Ureter (tissue), 1 donor: ENCODE measurements at regions not wholly inside any gene's neighbourhood (a gene's known extent, or its start where the extent isn't known, plus 50 kb on each side); places are given as distances from the start of the nearest gene placed in this dataset.
"Not testable (repeated sequence)": the region's sequence is repeated elsewhere in the genome, so short reads cannot be mapped to it uniquely, and the experiment has no call there.

Source experiments
- DNase-seq: peaks from one replicate; pipeline ENCODE4 v3.0.0-alpha.2; 2020; ENCODE audit warnings: low spot score
- donor health status: DM: yes; HTN: yes; CAD: no.

DNA sequence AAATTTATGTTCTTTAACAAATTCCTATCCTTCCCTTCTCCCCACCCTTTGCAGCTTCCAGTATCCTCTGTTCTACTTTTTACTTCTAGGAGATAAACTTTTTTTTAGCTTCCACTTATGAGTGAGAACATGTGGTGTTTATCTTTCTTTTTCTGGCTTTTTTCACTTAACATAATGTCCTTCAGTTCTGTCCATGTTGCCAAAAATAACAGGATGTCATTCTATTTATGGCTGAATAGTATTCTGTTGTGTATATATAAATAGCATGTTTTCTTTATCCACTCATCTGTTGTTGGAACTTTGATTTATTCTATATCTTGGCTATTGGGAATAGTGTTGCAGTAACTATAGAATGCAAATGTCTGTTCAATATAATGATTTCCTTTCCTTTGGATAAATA is 1191.2 kb downstream of the CNTNAP5 start:
- no peak for DNase-seq

DNA sequence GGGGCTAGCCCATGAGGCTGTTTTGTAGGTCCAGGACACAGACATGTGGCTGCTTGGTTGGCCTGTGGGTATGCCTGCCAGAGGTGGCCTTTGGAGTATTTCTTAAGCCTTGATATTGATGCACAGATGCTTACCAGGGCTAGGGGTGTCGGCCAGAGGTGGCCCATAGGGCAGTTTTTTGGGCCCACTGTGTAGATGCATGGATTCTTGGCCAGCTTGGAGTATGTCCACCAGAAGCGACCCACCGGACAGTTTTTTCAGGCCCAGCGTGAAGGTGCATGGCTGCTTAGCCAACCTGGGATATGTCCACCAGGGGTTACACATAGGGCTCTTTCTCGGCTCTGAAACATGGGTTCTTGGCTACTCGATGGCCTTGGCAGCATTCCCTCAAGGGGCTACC is 1199.1 kb downstream of the CNTNAP5 start:
- DNase-seq: no peak

DNA sequence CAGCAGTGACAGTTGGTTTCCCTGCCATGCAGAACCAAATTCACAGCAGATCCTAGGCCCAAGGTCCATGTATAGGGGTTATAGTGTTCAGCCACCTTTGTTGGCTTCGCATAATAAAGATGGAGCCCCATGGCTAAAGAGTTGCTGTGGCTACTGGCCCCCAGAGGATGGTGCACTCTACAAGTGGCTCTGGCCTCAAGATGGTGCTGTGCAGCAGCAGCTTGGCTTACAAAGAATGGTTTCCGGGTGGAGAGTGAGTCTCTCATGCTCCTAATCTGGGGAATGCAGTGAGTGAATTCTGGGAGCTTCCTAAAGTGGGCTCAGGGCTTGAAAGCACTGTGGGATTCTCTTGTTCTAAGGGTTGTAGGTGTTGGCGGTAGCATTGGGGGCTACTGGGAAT is 1199.7 kb downstream of the CNTNAP5 start:
- no peak for DNase-seq

DNA sequence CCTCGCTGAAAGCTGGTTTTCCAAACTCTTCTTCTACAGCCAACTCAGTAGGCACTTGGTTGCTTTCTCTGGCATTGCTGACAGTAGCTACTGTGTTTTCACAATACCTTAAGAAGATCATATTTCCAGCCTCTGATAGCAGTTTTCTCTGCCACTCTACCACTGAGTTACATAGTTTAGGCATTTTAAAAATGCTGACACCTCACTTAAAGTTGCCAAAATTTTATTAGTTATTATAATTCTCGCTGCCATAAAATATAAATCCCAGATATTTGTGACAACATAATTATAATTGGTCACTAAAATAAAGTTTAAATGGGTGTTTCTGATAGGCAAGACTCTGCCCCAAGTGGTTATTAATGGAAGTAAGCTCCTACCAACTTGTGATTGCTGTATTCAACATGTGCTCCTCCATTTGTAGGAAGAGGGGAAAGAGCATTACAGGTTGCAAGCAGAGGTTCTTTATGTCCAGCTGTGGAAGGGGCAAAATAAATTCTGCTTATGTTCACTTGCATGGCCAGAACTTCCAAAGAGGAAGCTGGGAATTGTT is 1202.8 kb downstream of the CNTNAP5 start:
- no peak for DNase-seq

DNA sequence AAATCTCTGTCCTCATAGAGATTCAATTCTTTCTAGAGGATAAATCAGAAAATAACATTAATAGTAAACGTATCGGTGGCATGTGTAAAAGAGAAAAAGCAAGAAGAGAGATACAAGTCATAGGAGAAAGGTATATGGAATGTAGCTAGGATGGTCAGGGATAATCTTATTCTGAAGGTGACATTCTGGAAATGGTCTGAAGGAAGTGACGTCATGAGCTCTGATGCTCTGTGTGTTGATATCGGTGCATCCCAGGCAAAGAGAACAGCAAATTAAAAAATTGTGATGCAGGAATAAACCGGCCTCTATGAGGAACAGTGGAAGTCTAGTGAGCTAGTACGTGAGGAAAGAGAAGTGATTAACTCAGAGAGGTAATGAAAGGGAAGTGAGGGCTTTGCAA is 1215.8 kb downstream of the CNTNAP5 start:
- no peak for DNase-seq

DNA sequence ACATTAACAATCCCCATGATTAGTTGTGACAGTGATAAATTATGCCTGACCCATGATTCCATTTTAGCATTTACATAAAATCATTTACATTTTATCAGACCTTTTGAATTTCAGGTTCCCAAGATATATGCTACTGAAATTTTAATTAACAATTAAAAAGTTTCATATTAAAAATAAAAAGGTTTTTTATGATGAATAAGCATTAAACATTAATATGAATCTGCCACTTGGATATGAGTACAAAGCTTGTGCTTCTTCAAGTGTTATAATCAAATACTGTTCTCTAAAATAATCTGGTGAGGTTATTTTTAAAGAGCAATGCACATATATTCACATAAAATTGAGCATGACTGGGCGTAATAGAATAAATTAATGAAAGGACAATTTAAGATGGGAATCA is 1218.0 kb downstream of the CNTNAP5 start:
- no peak for DNase-seq

DNA sequence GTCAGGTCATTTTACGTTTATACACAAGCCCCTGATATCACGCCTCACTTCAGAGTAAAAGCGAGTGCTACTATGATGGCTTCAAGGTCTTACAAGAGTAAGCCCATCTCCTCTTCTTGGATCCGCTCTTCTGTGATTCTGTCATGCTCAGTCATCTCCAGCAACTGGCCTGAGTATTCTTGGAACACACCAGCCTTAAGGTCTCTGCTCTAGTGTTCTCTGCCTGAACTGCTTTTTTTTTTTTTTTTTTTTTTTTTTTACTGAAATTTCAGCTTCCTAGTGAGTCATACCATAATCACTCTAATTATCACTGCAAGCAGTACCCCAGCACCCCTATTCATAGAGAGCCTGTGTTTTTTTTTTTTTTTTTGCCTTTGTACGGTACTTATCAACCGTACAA is 1228.9 kb downstream of the CNTNAP5 start:
- DNase-seq: no peak

DNA sequence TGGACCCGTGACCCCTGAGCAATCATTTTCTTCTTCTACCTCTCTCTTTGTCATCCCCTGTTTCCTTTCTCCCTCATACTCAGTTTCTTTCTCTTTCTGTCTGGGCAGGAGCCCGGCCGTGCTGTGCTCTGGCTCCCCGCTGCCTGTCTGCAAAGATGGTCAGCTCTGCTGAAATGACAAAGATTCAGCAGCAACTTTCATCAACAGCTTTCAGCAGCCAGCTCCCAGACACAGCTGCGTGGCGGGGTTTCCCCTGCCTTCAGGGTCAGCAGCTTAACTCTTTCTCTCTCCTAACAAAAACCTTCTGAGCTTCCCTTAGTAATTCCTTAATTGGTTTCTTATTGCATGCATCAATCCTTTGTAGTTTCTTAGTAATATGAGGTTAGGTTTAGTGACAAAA is 1234.4 kb downstream of the CNTNAP5 start:
- DNase-seq: no peak

DNA sequence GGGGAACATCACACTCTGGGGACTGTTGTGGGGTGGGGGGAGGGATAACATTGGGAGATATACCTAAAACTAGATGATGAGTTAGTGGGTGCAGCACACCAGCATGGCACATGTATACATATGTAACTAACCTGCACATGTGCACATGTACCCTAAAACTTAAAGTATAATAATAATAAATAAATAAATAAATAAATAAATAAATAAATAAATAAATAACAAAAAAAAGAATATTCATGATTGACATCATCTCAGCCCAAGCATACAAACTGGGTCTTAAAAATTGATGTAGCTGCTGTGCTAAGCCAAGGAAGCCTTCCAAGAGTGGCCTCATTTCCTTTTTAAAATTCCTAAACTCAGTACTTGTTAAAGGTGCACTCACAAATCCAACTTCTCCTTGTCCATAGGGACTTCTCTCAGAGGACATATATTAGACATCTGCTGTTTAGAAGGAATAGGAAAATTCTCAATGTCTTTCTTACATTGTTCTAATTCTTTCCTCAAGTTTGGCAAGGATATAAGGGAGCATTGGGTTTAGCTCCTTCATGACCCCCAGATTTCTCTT is 1235.4 kb downstream of the CNTNAP5 start:
- DNase-seq: not testable (repeated sequence)

DNA sequence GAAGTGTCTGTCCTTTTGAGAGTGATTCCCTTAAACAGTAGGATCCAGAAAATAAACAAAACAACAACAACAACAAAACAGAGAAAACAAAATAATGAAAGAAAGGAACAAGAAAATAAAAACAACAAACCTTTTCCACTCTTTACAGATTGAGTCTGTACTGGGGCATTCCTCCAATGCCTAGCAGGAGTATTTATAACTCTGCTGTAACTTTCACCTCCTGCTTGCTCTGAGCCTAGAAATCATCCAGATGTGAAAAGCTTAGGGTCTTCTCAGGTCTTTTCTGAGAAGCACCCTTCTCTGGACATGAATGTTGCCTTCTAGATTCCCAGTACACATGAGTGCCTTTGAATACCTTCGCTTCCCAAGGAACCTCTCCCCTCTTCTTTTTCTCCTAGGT is 1239.4 kb downstream of the CNTNAP5 start:
- DNase-seq: no peak

DNA sequence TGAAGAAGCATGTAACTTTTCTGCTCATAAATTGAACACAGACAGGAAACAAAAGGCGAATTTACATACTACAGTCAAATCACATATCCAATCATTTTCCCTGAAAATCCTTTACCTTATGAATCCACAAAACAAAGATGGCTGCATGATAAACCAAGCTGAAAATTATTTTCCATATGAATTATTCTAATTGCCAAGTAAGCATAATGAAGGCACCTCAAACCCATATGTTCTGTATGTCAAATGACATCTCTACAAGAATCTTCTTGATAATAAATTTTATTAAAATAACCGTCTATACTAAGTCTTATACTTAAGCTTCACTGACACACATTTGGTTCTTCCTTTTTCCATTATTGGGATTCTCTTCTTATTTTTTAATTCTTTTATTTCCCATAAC is 1242.6 kb downstream of the CNTNAP5 start:
- DNase-seq: no peak

DNA sequence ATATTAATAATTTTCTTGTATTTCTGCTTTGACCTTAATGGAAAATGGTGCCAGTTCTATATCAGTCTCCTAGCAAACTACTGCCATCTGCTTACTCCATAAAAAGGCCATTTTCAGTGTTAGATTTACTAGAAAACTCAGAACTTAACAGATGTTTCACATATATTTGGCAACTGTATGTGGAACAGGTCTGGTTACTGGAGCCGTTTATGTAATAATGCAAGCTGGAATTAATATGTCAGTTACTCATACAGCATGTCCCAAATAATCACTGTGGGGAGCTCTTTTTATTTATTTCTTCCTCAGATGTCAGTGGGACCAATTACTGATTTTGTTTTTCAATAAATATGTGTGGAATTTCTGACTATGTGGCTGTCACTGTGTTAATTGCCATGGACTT is 1247.6 kb downstream of the CNTNAP5 start:
- no peak for DNase-seq

DNA sequence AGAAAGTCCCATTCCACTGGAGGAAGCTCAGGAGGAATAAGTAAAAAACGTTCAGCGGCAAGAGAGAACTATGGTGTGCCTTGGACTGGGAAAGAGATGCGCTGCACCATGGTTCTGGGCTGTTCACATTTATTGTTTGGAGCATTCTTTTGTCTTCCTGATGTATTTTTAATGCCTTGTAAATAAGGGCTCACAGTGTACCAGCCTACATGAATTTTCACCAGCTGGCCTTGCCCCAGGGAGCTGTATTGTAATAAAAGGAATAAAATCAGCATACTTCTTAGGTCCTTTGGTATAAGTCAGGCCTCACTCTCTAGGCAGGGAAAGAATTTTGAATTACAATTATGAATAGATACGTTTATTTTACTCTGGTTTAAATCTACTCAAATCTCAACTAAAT is 1249.6 kb downstream of the CNTNAP5 start:
- no peak for DNase-seq

DNA sequence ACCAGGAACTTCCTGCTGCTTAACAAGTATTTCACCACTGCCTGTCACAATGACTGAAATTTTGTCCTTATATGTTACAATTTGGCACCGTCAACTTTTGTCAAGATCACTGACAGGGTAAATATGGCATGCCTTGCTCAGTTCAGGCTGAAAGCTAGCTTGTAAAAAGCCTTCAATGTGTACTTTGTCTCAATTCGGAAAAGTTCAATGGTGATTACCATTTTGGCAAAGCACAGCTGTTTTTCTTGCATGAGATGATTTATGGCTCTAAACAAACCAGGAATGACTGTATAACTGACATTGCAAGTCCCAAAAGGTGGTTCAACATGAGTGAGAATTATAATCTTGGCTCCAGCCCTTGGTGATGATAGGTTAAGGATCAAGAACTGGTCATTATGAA is 1255.2 kb downstream of the CNTNAP5 start:
- DNase-seq: no peak

DNA sequence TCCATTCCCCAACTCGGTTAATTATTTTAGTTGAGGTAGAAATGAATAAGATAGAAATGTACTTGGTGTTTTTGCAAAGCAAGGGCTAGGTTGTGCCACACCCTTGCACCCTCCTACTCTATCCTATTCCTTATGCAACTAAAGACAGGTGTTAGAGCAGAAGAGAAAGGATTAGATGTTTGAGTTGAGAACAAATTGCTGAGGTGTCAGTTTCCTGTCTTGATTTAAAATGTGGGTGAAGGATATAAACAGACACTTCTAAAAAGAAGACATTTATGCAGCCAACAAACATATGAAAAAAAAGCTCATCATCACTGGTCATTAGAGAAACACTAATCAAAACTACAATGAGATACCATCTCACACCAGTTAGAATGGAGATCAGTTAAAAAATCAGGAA is 1256.2 kb downstream of the CNTNAP5 start:
- DNase-seq: no peak

DNA sequence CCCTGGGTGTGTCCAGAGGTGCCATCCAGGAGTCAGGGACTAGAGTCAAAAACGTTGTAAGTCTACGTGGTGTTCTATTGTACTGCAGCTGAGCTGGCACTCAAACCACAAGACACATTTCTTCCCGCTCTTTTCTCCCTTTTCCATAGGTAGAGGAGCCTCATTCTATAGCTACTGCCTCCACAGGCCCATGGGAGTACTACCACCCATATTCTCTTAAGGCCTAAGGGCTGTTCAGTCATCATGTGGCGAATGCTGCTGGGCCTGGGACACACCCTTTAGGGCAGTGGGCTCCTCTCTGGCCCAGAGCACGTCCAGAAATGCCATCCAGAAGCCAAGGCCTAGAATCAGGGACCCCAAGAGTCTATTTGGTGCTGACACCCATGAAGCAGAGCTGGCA is 1271.7 kb downstream of the CNTNAP5 start:
- DNase-seq: no peak

DNA sequence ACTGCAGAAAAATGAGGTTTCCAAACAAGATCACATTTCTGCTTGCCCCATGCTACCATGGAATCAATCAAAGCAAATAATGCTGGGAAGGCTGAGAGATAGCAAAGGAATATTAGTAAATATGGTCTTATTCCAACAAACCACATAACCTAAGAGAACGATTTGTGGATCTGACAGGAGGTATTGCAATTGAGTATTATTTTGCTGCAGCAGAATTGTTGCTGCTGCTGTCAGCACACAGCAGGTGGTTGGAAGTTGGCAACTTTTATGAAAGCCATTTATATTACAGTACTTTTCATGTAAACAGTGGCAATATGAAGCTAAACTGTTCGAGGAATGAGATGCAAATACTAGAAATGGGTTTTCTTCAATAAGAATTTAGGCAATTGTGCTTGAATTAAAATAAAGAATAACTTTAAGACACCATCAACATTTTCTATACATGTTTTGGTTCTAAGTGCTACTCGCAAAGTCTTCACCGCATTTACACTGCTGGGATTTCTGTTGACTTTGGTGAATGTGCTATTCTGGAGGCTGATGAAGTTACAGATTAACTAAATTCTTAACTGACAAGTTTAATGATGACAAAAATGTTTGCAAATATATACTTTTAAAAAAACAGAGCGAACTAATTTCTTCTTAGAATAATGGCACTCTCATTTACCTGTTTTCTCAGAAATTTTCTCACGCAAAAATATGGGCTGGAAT is 1285.7 kb downstream of the CNTNAP5 start:
- DNase-seq: no peak

DNA sequence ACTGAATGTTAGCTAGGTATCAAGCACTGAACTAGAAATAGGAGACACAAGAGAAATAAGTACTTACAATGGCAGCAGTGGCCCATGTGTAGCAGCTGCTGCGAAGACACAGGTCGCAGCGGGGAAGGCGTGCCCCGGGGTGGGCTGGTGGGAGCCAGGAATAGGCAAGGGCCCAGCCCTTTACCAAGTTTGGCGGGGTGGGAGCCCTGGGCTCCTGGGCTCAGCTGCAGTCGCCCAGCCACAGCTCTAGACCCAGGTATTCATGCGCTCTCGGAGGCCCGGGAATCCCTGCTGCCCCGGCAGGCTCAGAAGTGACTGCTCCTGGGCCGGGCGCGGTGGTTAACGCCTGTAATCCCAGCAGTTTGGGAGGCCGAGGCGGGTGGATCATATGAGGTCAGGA is 1287.3 kb downstream of the CNTNAP5 start:
- no peak for DNase-seq

DNA sequence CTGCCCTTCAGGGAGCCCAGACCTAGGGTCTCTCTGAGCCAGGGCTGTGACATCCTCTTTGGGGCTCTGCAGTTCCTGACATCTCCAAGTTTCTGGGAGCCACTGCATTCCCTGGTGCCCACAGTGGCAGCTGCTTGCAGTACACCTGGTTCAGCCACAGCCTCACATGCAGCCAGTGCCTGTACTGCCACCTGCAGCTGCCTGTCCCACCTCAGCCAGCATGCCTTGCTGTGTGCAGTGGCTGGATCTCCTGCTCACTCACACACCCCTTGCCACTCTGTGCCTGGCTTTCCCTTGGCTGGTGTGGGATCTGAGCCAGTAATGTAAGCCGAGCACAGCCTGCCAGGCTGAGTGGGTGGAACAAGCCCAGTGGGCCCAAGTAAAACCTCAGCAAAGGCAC is 1288.7 kb downstream of the CNTNAP5 start:
- no peak for DNase-seq

DNA sequence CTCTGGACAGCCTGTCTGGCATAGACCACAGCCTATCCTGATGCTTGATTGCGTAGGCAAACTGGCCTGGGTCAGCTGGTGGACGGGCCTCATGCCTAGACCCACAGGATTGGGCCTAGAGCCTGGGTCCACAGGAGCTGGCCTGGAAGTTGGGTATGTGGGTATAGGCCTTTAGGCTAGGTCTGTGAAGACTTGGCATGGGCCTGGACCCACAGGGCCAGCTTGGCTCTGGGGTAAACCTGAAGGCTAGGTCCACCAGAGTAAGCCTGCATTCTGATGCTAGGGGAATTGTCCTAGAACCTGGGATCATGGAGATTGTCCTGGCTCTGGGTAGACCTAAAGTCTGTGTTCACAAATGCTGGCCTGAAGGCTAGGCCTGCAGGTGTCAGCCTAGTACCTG is 1293.7 kb downstream of the CNTNAP5 start:
- DNase-seq: no peak

DNA sequence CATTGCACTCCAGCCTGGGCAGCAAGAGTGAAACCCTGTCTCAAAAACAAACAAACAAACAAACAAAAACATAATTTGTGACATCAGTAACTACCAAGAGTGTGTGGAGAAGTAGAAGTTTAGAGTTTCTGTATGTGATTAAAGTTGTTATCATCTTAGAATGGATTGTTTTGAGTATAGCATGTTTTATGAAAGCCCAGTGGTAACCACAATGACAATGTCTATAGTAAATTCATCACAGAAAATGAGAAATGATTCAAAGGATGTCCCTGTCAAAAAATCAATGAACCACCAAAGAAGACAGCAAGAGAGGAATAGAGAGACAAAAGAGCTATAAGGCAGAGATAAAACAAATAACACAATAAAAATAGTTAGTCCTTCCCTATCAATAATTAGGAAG is 1299.2 kb downstream of the CNTNAP5 start:
- no peak for DNase-seq

DNA sequence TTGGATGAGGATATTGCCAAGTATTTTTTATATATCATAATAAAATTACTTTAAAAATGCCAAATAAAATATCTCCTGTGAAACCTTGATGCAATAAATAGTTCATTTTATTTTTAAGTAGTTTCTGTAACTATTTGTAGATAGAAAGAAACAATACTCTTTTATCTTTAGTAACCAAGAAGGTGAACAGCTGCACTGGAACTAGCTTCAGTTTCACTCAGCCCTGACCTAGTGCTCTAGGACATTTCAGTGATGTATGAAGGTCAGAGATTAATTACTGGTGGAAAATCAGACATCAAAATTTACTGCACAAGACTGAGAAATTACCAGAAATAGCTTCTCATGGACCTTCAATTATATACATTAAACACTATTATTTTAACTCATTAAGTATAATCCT is 1305.0 kb downstream of the CNTNAP5 start:
- DNase-seq: no peak

DNA sequence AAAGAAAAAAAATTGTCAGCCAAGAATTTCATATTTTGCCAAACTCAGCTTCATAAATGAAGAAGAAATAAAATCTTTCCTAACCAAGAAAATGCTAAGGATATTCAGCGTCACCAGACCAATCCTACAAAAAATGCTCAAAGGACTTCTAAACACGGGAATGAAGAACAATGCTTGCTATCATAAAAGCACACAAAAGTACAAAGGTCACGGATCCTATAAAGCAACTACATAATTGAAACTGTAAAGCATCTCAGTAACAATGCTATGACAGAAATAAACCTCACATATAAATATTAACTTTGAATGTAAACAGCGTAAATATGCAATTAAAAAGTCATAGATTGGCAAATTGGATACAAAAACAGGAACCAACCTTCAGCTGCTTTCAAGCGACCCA is 1314.6 kb upstream of the GYPC start:
- DNase-seq: no peak

DNA sequence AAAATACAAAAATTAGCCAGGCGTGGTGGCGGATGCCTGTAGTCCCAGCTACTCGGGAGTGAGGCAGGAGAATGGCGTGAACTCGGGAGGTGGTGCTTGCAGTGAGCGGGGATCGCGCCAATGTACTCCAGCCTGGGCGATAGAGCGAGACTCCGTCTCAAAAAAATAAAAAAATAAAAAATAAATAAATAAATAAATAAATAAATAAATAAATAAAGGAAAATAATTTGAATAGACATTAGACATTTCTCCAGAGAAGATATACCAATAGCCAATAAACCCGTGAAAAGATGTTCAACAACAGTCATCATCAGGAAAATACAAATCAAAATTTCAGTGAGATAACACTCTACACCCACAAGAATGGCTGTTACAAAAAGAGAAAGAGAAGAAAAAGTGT is 1302.4 kb upstream of the GYPC start:
- not testable (repeated sequence) for DNase-seq
